HCT116 (cell line): ENCODE measurements at regions not wholly inside any gene's neighbourhood (a gene's known extent, or its start where the extent isn't known, plus 50 kb on each side); places are given as distances from the start of the nearest gene placed in this dataset.

Source experiments
- CBX3 ChIP-seq: IDR thresholded peaks from 2 replicates; pipeline ENCODE4 v1.6.1; 2012; ENCODE audit warnings: low read depth
- EZH2 ChIP-seq: fragments of 200-600 bp; sonication (generic); IDR thresholded peaks from 2 replicates; pipeline ENCODE4 v1.6.1; 2017; ENCODE audit warnings: antibody characterized with exemption, mixed run types
- JUND ChIP-seq: IDR thresholded peaks from 2 replicates; pipeline ENCODE4 v1.6.1; 2012
- POLR2A ChIP-seq: IDR thresholded peaks from 2 replicates; pipeline ENCODE4 v1.7.0; 2011; ENCODE audit warnings: borderline replicate concordance; ENCODE audit not compliant: insufficient read depth, insufficient read length; ENCODE audit errors: extremely low read depth
- POLR2AphosphoS5 ChIP-seq: IDR thresholded peaks from 2 replicates; pipeline ENCODE4 v1.6.1; 2011; ENCODE audit warnings: mild to moderate bottlenecking, low read depth, low read length, moderate library complexity
- SRF ChIP-seq: IDR thresholded peaks from 2 replicates; pipeline ENCODE4 v1.6.1; 2012; ENCODE audit warnings: low read depth
- TCF7L2 ChIP-seq: IDR thresholded peaks from 2 replicates; pipeline ENCODE4 v1.7.0; 2011; ENCODE audit warnings: borderline replicate concordance, inconsistent platforms; ENCODE audit not compliant: insufficient read depth, insufficient read length; ENCODE audit errors: extremely low read depth
- ZNF274 ChIP-seq: fragments of 200-500 bp; sonication (Bioruptor generic); IDR thresholded peaks from 2 replicates; pipeline ENCODE4 v1.6.1; 2014; ENCODE audit warnings: mild to moderate bottlenecking, low read depth, low read length, inconsistent platforms
- TF ChIP-seq, protein P1 (sequence below), 3 experiments: fragments of 200-600 bp in 1 of 3; sonication (generic) in 1 of 3; IDR thresholded peaks in 2 of 3; conservative IDR thresholded peaks in 1 of 3; 2 replicates each; pipeline ENCODE4 v1.5.1; 2012 to 2017; ENCODE audit warnings: low read depth in 2 of 3, low read length in 2 of 3, antibody characterized with exemption in 1 of 3, borderline replicate concordance in 1 of 3, control low read depth in 1 of 3, mild to moderate bottlenecking in 1 of 3, mixed read lengths in 1 of 3, mixed run types in 1 of 3, moderate library complexity in 1 of 3; ENCODE audit not compliant: insufficient read depth in 1 of 3
- TF ChIP-seq, protein P2 (sequence below): IDR thresholded peaks from 2 replicates; pipeline ENCODE4 v1.6.1; 2012; ENCODE audit warnings: low read depth
- TF ChIP-seq, protein P3 (sequence below): IDR thresholded peaks from 2 replicates; pipeline ENCODE4 v1.6.1; 2012

DNA sequence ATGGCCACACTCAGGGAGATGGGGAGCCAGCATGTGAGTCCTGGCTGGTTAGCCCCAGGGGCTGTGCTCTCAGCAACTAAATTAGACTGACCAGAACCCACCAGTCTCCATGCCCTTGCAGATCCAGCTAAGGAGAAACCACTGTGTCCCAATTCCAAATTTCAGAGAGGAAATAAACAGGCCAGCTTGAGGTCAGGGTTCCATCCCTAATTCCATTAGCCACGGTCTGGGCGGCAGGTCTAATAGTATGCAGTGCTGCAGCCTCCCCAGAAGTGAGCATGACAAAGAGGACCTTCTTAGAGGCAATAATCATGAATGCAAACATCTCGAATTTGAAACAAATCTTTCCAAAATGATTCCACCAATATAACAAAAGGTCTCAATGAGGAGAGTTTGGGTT is 671.2 kb downstream of the BCL11A start:
- TF ChIP-seq POLR2A = no peak
- TF ChIP-seq POLR2AphosphoS5 = no peak
- TF ChIP-seq, protein P1, sequence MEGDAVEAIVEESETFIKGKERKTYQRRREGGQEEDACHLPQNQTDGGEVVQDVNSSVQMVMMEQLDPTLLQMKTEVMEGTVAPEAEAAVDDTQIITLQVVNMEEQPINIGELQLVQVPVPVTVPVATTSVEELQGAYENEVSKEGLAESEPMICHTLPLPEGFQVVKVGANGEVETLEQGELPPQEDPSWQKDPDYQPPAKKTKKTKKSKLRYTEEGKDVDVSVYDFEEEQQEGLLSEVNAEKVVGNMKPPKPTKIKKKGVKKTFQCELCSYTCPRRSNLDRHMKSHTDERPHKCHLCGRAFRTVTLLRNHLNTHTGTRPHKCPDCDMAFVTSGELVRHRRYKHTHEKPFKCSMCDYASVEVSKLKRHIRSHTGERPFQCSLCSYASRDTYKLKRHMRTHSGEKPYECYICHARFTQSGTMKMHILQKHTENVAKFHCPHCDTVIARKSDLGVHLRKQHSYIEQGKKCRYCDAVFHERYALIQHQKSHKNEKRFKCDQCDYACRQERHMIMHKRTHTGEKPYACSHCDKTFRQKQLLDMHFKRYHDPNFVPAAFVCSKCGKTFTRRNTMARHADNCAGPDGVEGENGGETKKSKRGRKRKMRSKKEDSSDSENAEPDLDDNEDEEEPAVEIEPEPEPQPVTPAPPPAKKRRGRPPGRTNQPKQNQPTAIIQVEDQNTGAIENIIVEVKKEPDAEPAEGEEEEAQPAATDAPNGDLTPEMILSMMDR (IDR thresholded peaks at IDR 0.05 in 2 of 3, conservative IDR thresholded peaks at IDR 0.05 in 1 of 3; ENCODE audit: borderline replicate concordance in 1 of 3, insufficient read depth in 1 of 3, low read depth in 2 of 3, low read length in 2 of 3) = no peak
- no peak for TF ChIP-seq TCF7L2
- no peak for TF ChIP-seq EZH2
- TF ChIP-seq, protein P2, sequence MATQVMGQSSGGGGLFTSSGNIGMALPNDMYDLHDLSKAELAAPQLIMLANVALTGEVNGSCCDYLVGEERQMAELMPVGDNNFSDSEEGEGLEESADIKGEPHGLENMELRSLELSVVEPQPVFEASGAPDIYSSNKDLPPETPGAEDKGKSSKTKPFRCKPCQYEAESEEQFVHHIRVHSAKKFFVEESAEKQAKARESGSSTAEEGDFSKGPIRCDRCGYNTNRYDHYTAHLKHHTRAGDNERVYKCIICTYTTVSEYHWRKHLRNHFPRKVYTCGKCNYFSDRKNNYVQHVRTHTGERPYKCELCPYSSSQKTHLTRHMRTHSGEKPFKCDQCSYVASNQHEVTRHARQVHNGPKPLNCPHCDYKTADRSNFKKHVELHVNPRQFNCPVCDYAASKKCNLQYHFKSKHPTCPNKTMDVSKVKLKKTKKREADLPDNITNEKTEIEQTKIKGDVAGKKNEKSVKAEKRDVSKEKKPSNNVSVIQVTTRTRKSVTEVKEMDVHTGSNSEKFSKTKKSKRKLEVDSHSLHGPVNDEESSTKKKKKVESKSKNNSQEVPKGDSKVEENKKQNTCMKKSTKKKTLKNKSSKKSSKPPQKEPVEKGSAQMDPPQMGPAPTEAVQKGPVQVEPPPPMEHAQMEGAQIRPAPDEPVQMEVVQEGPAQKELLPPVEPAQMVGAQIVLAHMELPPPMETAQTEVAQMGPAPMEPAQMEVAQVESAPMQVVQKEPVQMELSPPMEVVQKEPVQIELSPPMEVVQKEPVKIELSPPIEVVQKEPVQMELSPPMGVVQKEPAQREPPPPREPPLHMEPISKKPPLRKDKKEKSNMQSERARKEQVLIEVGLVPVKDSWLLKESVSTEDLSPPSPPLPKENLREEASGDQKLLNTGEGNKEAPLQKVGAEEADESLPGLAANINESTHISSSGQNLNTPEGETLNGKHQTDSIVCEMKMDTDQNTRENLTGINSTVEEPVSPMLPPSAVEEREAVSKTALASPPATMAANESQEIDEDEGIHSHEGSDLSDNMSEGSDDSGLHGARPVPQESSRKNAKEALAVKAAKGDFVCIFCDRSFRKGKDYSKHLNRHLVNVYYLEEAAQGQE = no peak
- no peak for TF ChIP-seq JUND
- TF ChIP-seq, protein P3, sequence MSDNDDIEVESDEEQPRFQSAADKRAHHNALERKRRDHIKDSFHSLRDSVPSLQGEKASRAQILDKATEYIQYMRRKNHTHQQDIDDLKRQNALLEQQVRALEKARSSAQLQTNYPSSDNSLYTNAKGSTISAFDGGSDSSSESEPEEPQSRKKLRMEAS = no peak
- TF ChIP-seq CBX3 = no peak
- no peak for TF ChIP-seq SRF
- no peak for TF ChIP-seq ZNF274
